HG02588 (cell line): ENCODE measurements at regions not wholly inside any gene's neighbourhood (a gene's known extent, or its start where the extent isn't known, plus 50 kb on each side); places are given as distances from the start of the nearest gene placed in this dataset.
"Not testable (repeated sequence)": the region's sequence is repeated elsewhere in the genome, so short reads cannot be mapped to it uniquely, and the experiment has no call there.

ENCODE experiments used
- ATAC-seq: cut with Tn5 transposase; IDR thresholded peaks from one replicate; pipeline ENCODE4 v1.9.1; 2021; ENCODE audit warnings: mild to moderate bottlenecking, moderate library complexity; ENCODE audit not compliant: unreplicated experiment

DNA sequence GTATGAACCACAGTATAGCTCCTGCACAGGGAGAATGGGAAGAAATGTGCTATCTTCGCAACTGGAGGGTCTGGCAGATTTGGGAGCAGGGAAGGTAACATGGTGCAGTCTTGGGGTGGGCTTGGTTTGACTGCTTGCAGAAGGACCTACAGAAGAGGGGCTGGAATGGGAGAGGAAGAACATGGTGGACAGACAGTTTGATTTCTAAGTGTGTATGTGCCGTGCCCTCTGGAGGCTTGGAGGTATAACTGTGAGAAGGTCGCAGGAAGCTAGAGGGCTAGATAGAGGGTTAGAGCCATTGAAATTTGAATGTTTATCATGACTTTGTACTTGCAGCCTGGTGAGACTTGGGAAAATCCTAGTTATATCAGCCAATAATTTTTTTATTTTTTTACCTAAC is 169.2 kb downstream of the SQOR start:
- ATAC-seq, result no peak

DNA sequence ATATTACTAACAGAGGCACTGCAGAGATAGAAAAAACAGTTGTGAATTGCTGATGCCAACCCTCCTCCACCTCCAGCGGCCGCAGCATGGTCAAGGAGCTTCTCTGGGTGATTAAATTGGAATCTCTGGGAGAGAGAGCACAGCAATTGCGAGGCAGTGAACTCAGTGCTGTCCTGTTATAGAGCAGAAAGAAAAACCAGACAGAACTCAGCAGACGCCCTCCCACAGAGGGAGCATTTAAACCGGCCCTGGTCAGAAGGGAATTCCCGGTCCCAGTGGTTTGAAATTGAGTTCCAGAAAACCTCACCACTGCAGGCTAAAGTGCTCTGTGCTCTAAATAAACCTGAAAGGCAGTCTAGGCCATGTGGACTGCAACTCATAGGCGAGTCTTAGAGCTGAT is 175.4 kb downstream of the SQOR start:
- ATAC-seq, result no peak

DNA sequence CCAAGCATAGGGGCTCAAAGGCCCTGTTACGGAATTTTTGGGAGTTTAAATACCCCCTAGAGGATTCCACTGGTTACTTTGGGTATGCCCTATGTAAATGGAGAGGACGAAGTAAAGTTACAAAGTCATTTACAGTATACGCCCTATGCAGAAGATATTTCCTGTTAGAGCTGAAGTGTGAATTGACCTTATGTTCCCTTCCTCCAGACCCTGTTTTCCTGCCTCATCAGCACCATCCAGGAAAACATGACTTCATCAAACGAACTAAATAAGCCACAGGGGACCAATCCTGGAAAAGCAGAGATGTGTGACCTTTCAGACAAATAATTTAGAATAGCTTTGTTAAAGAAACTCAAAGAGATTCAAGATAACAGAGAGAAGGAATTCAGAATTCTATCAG is 177.4 kb downstream of the SQOR start:
- no peak for ATAC-seq

- not testable (repeated sequence) for ATAC-seq
Measured at GRCh38 chr15:45817578-45817977, 182.7 kb downstream of the SQOR start.

DNA sequence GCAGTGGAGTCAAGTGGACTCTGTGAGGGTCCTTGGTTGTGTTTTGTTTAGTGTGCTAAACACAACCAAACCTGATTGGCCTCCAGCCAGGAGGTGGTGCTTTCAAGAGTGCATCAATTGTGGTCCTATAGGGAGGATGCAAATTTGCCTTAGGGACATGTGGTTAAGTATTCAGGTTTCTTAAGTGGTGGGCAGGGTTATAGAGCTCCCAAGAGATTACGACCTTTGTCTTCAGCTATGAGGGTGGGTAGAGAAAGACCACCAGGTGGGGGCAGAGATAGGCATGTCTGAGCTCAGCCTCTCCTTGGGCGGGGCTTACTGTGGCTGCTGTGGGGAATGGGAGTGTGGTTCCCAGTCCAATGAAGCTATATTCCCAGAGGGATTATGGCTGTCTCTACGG is 186.6 kb downstream of the SQOR start:
- ATAC-seq, result no peak

DNA sequence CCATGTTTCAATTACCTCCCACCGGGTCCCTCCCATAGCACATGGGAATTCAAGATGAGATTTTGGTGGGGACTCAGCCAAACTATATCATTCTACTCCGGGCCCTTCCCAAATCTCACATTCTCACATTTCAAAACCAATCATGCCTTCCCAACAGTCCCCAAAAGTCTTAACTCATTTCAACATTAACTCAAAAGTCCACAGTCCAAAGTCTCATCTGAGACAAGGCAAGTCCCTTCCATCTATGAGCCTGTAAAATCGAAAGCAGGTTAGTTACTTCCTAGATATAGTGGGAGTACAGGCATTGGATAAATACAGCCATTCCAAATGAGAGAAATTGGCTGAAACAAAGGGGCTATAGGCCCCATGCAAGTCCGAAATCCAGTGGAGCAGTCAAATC is 188.1 kb downstream of the SQOR start:
- not testable (repeated sequence) for ATAC-seq

DNA sequence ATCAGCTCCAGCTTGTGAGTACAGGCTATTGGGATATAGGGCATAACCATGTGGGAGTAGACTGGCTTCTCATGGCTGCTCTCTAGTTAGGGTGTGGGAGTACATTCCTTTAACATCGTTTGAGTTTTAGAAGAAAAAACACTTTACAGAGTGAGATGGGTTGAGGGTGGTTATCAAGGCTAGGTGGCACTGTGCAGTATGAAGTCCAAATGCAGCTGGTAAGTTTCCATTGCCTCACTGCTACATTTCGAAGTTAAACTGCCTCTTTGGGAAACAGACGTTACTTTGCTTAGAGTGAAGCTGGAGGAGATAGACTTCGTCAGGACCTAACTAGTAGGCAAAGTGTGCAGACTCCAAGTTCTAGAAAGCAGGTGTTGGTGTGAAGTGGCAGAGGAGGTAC is 192.4 kb downstream of the SQOR start:
- no peak for ATAC-seq

GRCh38 chr15:45827766-45828165 is 192.9 kb downstream of the SQOR start:
- no peak for ATAC-seq

DNA sequence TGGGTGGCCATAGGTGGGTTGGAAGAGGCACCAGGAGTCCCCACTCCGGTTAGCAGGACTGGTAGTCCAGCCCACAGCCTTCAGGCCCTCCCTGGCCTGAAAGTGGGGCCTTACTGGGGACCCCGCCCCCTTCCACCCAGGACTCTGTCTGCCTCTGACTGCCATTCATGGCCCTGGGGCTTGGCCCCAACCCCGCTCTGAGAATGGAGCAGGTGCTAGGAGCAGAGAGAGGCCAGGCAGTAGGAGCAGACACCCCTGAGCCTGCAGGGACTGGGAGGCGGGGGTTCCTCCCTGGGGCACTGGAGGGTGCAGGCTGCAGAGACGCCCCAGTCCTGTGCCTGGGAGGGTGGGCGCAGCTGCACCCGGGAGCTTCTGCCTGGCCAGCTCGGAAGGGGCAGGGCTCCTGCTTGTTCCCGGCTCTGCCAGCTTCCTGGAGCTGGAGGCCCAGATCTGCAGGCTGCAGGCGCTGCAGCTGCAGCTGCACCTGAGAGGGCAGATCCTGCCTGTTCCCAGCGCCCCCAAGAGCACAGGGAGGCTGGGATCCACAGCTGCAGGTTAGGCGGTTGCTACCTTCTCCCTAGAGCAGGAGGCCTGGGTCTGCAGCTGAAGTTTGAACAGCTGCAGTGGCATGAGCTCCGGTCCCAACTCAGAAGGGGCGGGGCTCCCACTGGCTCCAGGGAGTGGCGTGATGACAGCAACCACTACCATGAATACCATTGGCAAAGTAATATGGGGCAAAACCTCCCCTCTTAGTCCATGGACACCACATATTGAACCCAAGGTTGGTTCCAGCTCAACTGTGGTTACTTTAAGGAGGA is 194.7 kb downstream of the SQOR start:
- no peak for ATAC-seq

GRCh38 chr15:45831787-45832186 is 197.0 kb downstream of the SQOR start:
- ATAC-seq, result no peak

- ATAC-seq, result no peak
Measured at GRCh38 chr15:45834622-45835021, 199.8 kb downstream of the SQOR start.

DNA sequence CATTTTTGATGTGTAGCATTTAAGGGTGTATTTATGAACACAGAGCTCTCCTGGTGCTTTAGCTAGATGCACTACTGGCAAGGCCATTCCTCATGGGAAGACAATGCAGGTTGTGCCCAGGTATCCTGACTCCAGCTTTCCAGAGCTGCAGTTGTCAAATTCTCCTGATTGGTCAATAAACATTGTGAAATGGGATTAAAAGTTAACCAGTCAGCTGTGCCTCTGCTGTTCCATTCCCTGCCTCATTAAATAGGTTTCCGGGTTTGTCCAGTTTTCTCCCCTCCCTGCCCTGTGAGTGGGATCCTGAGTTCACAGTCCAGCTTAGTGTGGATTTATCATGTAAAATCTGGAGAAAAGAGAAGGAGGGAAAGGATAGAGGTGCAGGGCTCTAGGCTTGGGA is 207.3 kb downstream of the SQOR start:
- no peak for ATAC-seq

DNA sequence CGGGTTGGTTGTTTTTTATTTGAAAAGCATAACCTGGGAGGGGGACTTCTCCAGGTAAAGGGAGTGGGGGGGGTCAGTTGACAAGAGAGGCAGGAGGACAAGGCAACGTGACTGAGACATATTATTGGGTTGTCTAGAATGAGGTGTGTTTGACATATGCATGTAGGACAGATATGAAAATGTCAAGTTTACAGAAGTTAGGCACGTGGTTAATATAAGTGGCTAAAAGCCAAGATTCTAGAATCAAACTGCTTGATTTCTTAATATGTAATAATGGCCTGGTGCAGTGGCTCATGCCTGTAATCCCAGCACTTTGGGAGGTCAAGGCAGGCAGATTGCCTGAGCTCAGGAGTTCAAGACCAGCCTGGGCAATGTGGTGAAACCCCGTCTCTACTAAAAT is 212.8 kb downstream of the SQOR start:
- ATAC-seq, result no peak

- no peak for ATAC-seq
Measured at GRCh38 chr15:45849136-45849535, 214.3 kb downstream of the SQOR start.

DNA sequence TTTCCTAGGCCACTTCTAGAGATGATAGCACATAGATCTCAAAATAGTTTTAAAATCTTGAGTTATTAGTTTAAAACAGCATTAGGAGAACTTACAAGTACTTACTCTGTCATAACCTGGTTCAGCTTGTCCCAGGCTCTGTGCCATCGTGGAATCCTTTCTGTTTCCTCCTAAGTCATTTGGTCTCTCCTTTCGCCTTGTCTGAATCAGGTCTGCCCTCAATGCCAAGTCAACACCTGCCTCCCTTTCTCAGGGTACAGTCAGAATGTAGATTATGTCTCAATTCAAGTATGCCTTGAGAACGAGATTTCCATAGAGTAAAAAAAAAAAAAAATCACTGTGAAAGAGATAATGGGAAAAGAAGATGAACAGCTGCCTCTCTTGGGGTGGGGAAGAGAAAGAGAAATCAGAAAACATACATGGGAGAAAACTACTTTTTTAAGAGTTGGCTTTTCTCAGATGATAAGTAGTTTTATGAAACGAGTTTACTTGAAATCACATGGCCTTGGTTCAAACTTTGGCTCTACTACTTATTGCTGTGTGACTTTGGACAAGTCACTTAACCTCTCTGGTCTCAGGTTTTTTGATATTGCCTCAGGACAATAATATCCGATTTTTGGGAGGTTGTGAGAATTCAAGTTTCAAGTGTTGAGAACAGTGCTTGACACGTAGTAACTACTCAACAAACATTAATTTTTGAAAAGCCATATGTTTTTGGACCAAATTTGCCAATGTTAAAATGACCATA is 219.8 kb downstream of the SQOR start:
- no peak for ATAC-seq

DNA sequence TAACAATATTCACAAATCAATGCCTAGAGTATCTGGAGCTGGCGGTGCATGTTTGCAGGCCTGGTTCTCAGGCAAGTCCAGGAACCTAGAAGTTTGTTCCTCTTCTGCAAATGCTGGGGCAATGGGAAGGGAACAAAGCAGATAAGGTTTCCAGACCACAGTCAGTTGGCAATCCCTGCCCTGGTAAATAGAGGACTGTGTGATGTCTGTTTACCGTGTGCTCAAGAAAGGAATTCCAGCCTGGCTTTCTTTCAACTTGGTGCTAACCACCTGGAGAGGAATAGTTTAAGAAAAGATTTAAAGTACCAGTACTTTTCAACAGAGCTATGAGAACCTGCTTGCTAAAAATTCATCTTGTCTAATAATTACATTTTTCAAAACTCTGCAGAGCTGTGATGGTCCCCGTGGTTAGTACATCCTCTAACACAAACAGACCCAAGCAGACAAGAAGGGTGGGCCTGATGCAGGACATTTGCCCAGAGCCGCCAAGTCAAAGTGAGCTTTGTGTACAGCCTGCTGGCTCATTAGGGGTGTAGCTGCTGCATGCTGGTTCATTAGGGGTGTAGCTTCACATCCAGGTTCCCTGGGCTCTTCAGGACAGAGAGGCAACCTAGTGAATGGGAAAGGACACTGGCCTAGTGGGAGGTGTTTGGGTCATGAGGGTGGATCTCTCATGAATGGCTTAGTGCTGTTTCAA is 220.5 kb downstream of the SQOR start:
- ATAC-seq, result no peak

GRCh38 chr15:45855907-45856579 is 221.2 kb downstream of the SQOR start:
- no peak for ATAC-seq

GRCh38 chr15:45857291-45857690 is 222.5 kb downstream of the SQOR start:
- no peak for ATAC-seq

DNA sequence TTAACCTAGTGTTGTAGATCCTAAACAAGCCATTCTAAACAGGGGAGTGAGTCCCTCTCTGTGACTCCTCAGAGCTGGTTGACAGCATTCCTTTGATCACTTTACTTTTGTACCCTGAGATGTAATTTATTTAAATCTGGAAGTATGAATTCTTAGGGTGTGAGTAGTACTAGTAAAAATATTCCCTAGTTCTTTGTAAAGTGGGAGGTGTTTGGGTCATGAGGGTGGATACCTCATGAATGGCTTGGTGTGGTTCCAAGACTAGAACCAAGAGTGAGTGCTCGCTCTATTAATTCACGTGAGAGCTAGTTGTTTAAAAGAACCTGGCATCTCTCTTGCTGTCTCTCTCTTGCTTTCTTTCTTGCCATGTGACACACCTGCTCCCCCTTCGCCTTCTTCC is 223.7 kb downstream of the SQOR start:
- no peak for ATAC-seq

GRCh38 chr15:45862034-45862433 is 227.2 kb downstream of the SQOR start:
- no peak for ATAC-seq

DNA sequence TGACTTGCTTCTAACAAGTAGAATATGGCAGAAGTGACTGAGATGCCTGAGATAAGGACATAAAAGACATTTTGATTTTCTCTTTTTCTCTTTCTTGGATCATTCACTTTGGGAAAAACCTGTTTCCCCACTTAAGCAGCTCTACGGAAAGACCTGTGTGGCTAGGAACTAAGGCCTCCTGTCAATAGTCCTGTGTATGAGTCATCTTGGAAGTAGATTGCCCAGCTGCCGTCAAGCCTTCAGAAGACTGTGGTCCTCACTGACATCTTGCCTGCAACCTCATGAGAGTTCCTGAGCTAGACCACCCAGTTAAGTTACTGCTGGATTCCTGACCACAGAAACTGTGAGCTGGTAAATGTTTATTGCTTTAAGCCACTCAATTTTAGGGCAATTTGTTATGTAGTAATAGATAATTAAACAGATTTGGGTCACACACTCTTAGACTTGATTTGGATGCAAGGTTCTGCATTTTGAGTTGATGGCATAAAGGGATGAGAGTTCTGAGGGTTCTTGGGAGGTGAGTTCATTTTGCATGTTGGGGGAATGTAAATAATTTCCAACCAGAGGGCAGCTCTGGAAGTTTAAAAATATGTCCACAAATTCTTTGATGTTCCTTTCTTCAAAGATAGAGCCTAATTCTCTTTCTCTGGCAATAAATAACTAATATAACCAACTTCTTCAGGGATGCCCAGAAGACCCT is 229.2 kb downstream of the SQOR start:
- ATAC-seq, result no peak
